ENCODE measurements at regions not wholly inside any gene's neighbourhood (a gene's known extent, or its start where the extent isn't known, plus 50 kb on each side); places are given as distances from the start of the nearest gene placed in this dataset.
"Not testable (repeated sequence)": the region's sequence is repeated elsewhere in the genome, so short reads cannot be mapped to it uniquely, and the experiment has no call there.

GRCh38 chr15:77876107-77876820, 201.2 kb downstream of the TBC1D2B start:
- not testable (repeated sequence) for H3K9ac ChIP-seq (ENCODE audit: low read length in 5 of 5)

DNA sequence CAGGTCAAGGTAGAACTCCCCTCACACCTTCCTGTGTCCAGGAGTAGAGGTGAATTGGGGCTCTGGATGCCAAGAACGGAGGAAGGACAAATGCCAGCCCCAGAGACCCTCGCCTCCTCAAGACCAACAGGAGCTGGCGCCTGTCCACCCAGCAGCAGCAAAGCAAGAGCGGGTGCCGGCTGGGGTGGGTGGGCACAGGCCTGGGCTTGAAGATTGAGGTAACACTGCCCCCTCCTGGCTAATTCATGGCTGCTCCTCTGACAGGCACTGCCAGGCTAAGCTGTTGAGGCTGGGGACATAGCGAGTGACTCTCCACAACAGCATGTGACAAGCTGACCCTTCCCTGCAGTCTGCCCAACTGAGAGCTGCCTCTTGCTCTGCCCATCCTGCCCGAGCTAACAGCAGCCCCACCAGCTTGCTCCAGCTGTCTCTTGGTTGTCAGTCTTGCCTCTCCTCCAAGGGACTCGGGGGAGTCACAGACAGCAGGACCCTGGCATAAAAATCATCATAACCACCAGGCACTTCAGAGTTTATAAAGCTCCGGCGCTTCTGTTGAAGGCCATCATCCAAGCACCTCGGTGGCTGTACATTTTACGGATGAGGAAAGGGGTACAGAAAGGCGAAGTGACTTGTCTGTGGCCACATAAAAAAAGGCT, 202.3 kb downstream of the TBC1D2B start:
- not testable (repeated sequence) for H3K27ac ChIP-seq (ENCODE audit: low read depth, low read length); H3K9me3 ChIP-seq (ENCODE audit: control insufficient read depth in 5 of 5, low read length in 5 of 5); H3K4me3 ChIP-seq (ENCODE audit: low read depth in 1 of 5, low read length in 5 of 5); H3K27me3 ChIP-seq (ENCODE audit: control insufficient read depth in 5 of 5, insufficient read depth in 4 of 5, low read length in 5 of 5); H3K9ac ChIP-seq (ENCODE audit: low read length in 5 of 5); H3K36me3 ChIP-seq (ENCODE audit: control insufficient read depth in 5 of 5, insufficient read depth in 5 of 5, low read length in 5 of 5)
- H3K4me1 ChIP-seq (ENCODE audit: control insufficient read depth in 5 of 5, insufficient read depth in 5 of 5, low read length in 5 of 5): peaks cover 0 to 17% (median 11%) of the 10 kb centered on the region in 5 donors

More at GRCh38 chr15:77876107-77876820, 201.2 kb downstream of the TBC1D2B start:
- not testable (repeated sequence) for H3K9me3 ChIP-seq (ENCODE audit: control insufficient read depth in 5 of 5, low read length in 5 of 5); H3K27ac ChIP-seq (ENCODE audit: low read depth, low read length); H3K27me3 ChIP-seq (ENCODE audit: control insufficient read depth in 5 of 5, insufficient read depth in 4 of 5, low read length in 5 of 5); H3K4me3 ChIP-seq (ENCODE audit: low read depth in 1 of 5, low read length in 5 of 5); H3K36me3 ChIP-seq (ENCODE audit: control insufficient read depth in 5 of 5, insufficient read depth in 5 of 5, low read length in 5 of 5)
- peaks cover 0 to 13% (median 8%) of the 10 kb centered on the region in 5 donors for H3K4me1 ChIP-seq (ENCODE audit: control insufficient read depth in 5 of 5, insufficient read depth in 5 of 5, low read length in 5 of 5)

GRCh38 chr15:77874063-77874462, 203.4 kb downstream of the TBC1D2B start:
- no peaks in the 10 kb centered on the region for H3K9me3 ChIP-seq (ENCODE audit: control insufficient read depth in 5 of 5, low read length in 5 of 5)
- H3K9ac ChIP-seq (ENCODE audit: low read length in 5 of 5): no peak overlapping the region
- no peak overlapping the region for H3K4me3 ChIP-seq (ENCODE audit: low read depth in 1 of 5, low read length in 5 of 5)
- H3K27ac ChIP-seq (ENCODE audit: low read depth, low read length): no peak overlapping the region
- no peaks in the 10 kb centered on the region for H3K36me3 ChIP-seq (ENCODE audit: control insufficient read depth in 5 of 5, insufficient read depth in 5 of 5, low read length in 5 of 5)
- H3K4me1 ChIP-seq (ENCODE audit: control insufficient read depth in 5 of 5, insufficient read depth in 5 of 5, low read length in 5 of 5): peaks cover 0 to 17% (median 11%) of the 10 kb centered on the region in 5 donors
- H3K27me3 ChIP-seq (ENCODE audit: control insufficient read depth in 5 of 5, insufficient read depth in 4 of 5, low read length in 5 of 5): no peaks in the 10 kb centered on the region

GRCh38 chr15:77872521-77873425, 204.7 kb downstream of the TBC1D2B start:
- peaks cover 0 to 17% (median 11%) of the 10 kb centered on the region in 5 donors for H3K4me1 ChIP-seq (ENCODE audit: control insufficient read depth in 5 of 5, insufficient read depth in 5 of 5, low read length in 5 of 5)

DNA sequence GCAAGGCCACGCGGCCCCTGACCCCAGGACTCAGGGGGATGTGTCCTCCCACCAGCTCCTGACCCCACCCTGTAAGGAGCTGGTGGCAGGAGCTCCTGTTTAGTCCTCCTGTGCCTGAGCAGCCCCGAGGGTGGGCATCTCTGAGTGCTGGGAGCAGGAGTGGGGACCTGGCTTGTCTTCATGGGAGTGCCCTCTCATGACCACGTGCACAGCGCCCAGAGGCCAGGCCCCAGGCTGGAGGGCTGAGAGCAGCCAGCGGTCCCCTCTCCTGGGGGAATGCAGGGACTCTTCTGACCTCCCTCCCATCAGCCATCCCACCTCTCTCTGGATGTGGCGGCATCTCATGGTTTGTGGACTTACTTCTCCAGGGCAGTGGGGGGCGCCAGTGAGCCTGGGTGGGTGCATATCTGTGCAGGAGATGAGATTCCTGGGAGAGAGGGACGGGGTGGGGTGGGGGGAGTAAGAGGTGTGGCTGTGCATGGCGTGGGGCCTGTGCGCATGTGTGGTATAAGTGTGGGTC, 205.6 kb downstream of the TBC1D2B start:
- Histone ChIP-seq H3K4me3 (ENCODE audit: low read depth in 1 of 5, low read length in 5 of 5) (no peak overlapping the region), H3K9ac (ENCODE audit: low read length in 5 of 5) (no peak overlapping the region), H3K9me3 (ENCODE audit: control insufficient read depth in 5 of 5, low read length in 5 of 5) (no peaks in the 10 kb centered on the region), H3K27ac (ENCODE audit: low read depth, low read length) (no peak overlapping the region), H3K4me1 (ENCODE audit: control insufficient read depth in 5 of 5, insufficient read depth in 5 of 5, low read length in 5 of 5) (peaks cover 0 to 17% (median 11%) of the 10 kb centered on the region in 5 donors), H3K27me3 (ENCODE audit: control insufficient read depth in 5 of 5, insufficient read depth in 4 of 5, low read length in 5 of 5) (peaks cover 0 to 4% (median 0%) of the 10 kb centered on the region in 5 donors), H3K36me3 (ENCODE audit: control insufficient read depth in 5 of 5, insufficient read depth in 5 of 5, low read length in 5 of 5) (no peaks in the 10 kb centered on the region)

More at GRCh38 chr15:77872521-77873425, 204.7 kb downstream of the TBC1D2B start:
- H3K9me3 ChIP-seq (ENCODE audit: control insufficient read depth in 5 of 5, low read length in 5 of 5); H3K27ac ChIP-seq (ENCODE audit: low read depth, low read length); H3K27me3 ChIP-seq (ENCODE audit: control insufficient read depth in 5 of 5, insufficient read depth in 4 of 5, low read length in 5 of 5); H3K9ac ChIP-seq (ENCODE audit: low read length in 5 of 5); H3K4me3 ChIP-seq (ENCODE audit: low read depth in 1 of 5, low read length in 5 of 5); H3K36me3 ChIP-seq (ENCODE audit: control insufficient read depth in 5 of 5, insufficient read depth in 5 of 5, low read length in 5 of 5): not testable (repeated sequence)

DNA sequence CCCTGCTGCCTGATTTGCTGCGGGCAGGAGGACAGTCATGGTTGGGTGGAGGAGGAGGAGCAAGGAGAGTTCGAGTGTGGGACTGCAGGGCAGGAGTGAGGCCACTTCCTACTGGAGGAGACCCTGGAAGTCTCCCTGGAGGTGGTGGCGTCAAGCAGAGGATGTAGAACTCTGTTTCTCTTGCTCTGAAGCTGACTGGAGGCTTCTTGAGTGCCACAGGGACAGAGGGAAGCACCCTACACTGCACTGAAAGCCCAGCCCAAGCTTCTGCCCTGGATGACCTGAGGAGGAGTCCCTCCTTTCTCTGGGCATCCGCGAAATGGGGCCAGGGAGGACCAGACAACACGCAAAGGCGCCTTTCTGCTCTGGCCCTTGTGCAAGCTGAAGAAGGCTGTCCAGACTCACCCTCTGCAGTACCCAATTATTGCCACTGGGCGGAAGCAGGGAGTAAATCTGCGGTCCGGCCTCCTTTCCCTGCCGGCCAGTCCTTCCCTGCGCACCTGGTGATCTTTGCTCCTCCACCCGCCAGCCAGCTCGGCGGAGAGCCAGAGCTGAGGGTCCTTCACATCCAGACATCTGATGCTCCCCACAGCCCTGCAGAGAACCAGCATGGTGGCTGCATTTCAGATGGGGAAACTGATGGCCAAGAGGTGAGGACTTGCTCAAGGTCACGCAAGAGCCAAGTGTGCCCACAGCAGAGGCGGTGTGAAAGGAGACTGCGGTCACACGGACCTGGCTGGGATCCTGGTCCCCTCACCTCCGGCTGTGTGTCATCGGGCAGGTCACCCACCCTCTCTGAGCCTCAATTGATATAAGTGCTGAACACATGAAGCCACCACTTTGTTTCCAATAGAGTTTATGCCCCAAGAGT, 207.1 kb downstream of the TBC1D2B start:
- H3K27ac ChIP-seq (ENCODE audit: low read depth, low read length): no peak overlapping the region
- peaks cover 0 to 4% (median 0%) of the 10 kb centered on the region in 5 donors for H3K27me3 ChIP-seq (ENCODE audit: control insufficient read depth in 5 of 5, insufficient read depth in 4 of 5, low read length in 5 of 5)
- peaks cover 0 to 10% (median 5%) of the 10 kb centered on the region in 5 donors for H3K4me1 ChIP-seq (ENCODE audit: control insufficient read depth in 5 of 5, insufficient read depth in 5 of 5, low read length in 5 of 5)
- no peak overlapping the region for H3K9ac ChIP-seq (ENCODE audit: low read length in 5 of 5)
- H3K4me3 ChIP-seq (ENCODE audit: low read depth in 1 of 5, low read length in 5 of 5): no peak overlapping the region
- H3K9me3 ChIP-seq (ENCODE audit: control insufficient read depth in 5 of 5, low read length in 5 of 5): no peaks in the 10 kb centered on the region
- H3K36me3 ChIP-seq (ENCODE audit: control insufficient read depth in 5 of 5, insufficient read depth in 5 of 5, low read length in 5 of 5): no peaks in the 10 kb centered on the region

DNA sequence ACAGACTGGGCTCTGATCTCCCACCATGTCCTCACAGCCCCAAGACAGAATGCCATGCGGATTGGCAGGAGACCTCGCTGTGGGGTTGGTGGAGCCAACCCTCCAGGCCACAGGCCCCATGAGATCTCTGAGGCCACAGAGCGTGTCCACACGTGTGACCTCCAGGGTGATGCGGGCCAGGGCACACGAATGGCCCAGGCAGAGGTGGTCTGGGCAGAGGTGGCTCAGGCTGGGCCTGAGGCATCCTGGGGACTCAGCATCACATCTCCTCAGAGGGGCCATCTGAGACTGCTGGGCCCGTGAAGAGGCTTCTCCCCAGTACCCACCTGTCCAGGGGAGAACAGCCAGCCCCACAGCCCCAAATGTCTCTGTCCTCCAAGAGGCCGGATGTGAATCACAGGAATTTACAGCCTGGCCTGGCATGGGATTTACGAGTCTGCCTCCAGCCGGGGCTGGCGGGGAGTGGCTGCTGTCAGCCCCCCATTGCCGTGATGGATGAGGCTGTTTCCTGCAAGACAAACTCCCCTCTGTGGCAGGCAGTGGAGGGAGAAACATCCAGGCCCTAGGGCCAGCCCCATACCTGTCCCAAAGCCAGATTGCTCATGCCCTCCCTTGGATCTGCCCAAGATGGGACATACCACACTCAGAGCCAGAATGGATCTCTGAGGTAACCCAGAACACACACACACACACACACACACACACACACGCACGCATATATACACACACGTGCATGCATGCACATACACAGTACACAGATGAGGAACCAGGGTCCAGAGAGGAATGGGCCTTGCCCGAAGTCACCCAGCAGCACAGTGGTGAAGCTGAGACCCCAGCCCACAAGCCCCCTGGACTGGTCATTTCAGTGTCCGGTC, 208.3 kb downstream of the TBC1D2B start:
- peaks cover 0 to 4% (median 0%) of the 10 kb centered on the region in 5 donors for H3K4me1 ChIP-seq (ENCODE audit: control insufficient read depth in 5 of 5, insufficient read depth in 5 of 5, low read length in 5 of 5)
- no peak overlapping the region for H3K9ac ChIP-seq (ENCODE audit: low read length in 5 of 5)
- H3K36me3 ChIP-seq (ENCODE audit: control insufficient read depth in 5 of 5, insufficient read depth in 5 of 5, low read length in 5 of 5): no peaks in the 10 kb centered on the region
- no peak overlapping the region for H3K27ac ChIP-seq (ENCODE audit: low read depth, low read length)
- H3K9me3 ChIP-seq (ENCODE audit: control insufficient read depth in 5 of 5, low read length in 5 of 5): no peaks in the 10 kb centered on the region
- peaks cover 0 to 4% (median under 1%) of the 10 kb centered on the region in 5 donors for H3K27me3 ChIP-seq (ENCODE audit: control insufficient read depth in 5 of 5, insufficient read depth in 4 of 5, low read length in 5 of 5)
- no peak overlapping the region for H3K4me3 ChIP-seq (ENCODE audit: low read depth in 1 of 5, low read length in 5 of 5)

GRCh38 chr15:77868048-77868629, 209.4 kb downstream of the TBC1D2B start:
- not testable (repeated sequence) for H3K4me1 ChIP-seq (ENCODE audit: control insufficient read depth in 5 of 5, insufficient read depth in 5 of 5, low read length in 5 of 5); H3K9me3 ChIP-seq (ENCODE audit: control insufficient read depth in 5 of 5, low read length in 5 of 5); H3K27me3 ChIP-seq (ENCODE audit: control insufficient read depth in 5 of 5, insufficient read depth in 4 of 5, low read length in 5 of 5); H3K9ac ChIP-seq (ENCODE audit: low read length in 5 of 5); H3K27ac ChIP-seq (ENCODE audit: low read depth, low read length); H3K4me3 ChIP-seq (ENCODE audit: low read depth in 1 of 5, low read length in 5 of 5); H3K36me3 ChIP-seq (ENCODE audit: control insufficient read depth in 5 of 5, insufficient read depth in 5 of 5, low read length in 5 of 5)
